ENCODE measurements at regions not wholly inside any gene's neighbourhood (a gene's known extent, or its start where the extent isn't known, plus 50 kb on each side); places are given as distances from the start of the nearest gene placed in this dataset.

DNA sequence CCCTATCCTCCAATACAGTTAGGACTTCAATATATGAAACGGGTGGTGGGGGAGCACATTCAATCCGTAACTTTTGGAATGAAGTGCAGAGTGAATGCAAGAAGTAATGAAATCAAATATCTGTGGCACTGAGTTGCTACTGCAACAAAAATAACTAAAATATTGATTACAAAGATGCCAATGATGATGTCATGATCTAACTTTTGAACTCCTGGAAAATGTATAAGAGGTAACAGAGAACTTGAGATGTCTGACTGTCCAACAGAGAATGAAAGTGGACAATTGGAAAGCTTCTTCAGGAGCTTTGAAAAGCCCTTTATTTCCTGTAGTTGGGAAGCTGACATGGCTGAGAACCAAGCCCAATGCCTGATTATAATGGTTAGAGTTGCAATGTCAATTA, 279.9 kb downstream of the ZBBX start:
- Histone ChIP-seq H3K36me3 (replicated peaks in 1 of 2; ENCODE audit: control insufficient read depth in 1 of 2, insufficient read depth in 2 of 2, low read length in 1 of 2) (no peaks in the 10 kb centered on the region), H3K9ac (no peak overlapping the region), H4K20me1 (ENCODE audit: insufficient read depth) (no peaks in the 10 kb centered on the region), H3F3A (replicated peaks; ENCODE audit: insufficient read depth) (no peaks in the 10 kb centered on the region), H3K27ac (ENCODE audit: low read depth in 2 of 2, low read length in 1 of 2) (no peak overlapping the region), H3K4me2 (no peak overlapping the region), H3K4me1 (ENCODE audit: control insufficient read depth in 1 of 2, insufficient read depth in 2 of 2, low read depth in 1 of 2, low read length in 1 of 2) (no peaks in the 10 kb centered on the region), H3K79me2 (ENCODE audit: insufficient read depth) (no peaks in the 10 kb centered on the region), H3K27me3 (ENCODE audit: insufficient read depth) (no peaks in the 10 kb centered on the region), H3K9me3 (no peaks in the 10 kb centered on the region), H2AFZ (ENCODE audit: low read depth) (no peak overlapping the region), H3K4me3 (ENCODE audit: low read depth in 2 of 2, low read length in 1 of 2) (no peak overlapping the region), H3K9me2 (no peaks in the 10 kb centered on the region)
- 0% methylated on average over 2 of the region's 2 CpGs for WGBS (ENCODE audit: low lambda C conversion rate)
- no peak for DNase-seq
- ChIA-PET CTCF (no interaction called here), POLR2A (no interaction called here)
- TF ChIP-seq GATA2 (CRISPR knock-in tag; IDR thresholded peaks at IDR 0.05) (no peak), ELF1 (IDR thresholded peaks at IDR 0.05) (no peak), SIN3A (IDR thresholded peaks at IDR 0.05; ENCODE audit: borderline replicate concordance, low read depth, low read length) (no peak), MXI1 (IDR thresholded peaks at IDR 0.05; ENCODE audit: low read depth, low read length) (no peak), MEF2A (IDR thresholded peaks at IDR 0.05; ENCODE audit: borderline replicate concordance, low read depth) (no peak), SMC3 (IDR thresholded peaks at IDR 0.05; ENCODE audit: low read depth, low read length) (no peak), NFIC (IDR thresholded peaks at IDR 0.05; ENCODE audit: borderline replicate concordance) (no peak)

- ChIA-PET POLR2A (no interaction called here), CTCF (no interaction called here)
- Histone ChIP-seq H3K27me3 (ENCODE audit: insufficient read depth) (no peaks in the 10 kb centered on the region), H3K4me1 (ENCODE audit: control insufficient read depth in 1 of 2, insufficient read depth in 2 of 2, low read depth in 1 of 2, low read length in 1 of 2) (no peaks in the 10 kb centered on the region), H3K4me3 (ENCODE audit: low read depth in 2 of 2, low read length in 1 of 2) (no peak overlapping the region), H3K9me2 (no peaks in the 10 kb centered on the region), H2AFZ (ENCODE audit: low read depth) (no peak overlapping the region), H3K27ac (ENCODE audit: low read depth in 2 of 2, low read length in 1 of 2) (no peak overlapping the region), H3F3A (replicated peaks; ENCODE audit: insufficient read depth) (no peaks in the 10 kb centered on the region), H3K4me2 (no peak overlapping the region), H4K20me1 (ENCODE audit: insufficient read depth) (no peaks in the 10 kb centered on the region), H3K9ac (no peak overlapping the region), H3K36me3 (replicated peaks in 1 of 2; ENCODE audit: control insufficient read depth in 1 of 2, insufficient read depth in 2 of 2, low read length in 1 of 2) (no peaks in the 10 kb centered on the region), H3K9me3 (no peaks in the 10 kb centered on the region), H3K79me2 (ENCODE audit: insufficient read depth) (no peaks in the 10 kb centered on the region)
- no peak for DNase-seq
- WGBS (ENCODE audit: low lambda C conversion rate), result 1% methylated on average over 2 of the region's 2 CpGs
- TF ChIP-seq EZH2phosphoT487 (IDR thresholded peaks at IDR 0.05; ENCODE audit: borderline replicate concordance, low read depth) (no peak), RCOR1 (IDR thresholded peaks at IDR 0.05; ENCODE audit: low read length) (no peak), GATA2 (CRISPR knock-in tag; IDR thresholded peaks at IDR 0.05) (no peak)
- TF ChIP-seq, protein P1, sequence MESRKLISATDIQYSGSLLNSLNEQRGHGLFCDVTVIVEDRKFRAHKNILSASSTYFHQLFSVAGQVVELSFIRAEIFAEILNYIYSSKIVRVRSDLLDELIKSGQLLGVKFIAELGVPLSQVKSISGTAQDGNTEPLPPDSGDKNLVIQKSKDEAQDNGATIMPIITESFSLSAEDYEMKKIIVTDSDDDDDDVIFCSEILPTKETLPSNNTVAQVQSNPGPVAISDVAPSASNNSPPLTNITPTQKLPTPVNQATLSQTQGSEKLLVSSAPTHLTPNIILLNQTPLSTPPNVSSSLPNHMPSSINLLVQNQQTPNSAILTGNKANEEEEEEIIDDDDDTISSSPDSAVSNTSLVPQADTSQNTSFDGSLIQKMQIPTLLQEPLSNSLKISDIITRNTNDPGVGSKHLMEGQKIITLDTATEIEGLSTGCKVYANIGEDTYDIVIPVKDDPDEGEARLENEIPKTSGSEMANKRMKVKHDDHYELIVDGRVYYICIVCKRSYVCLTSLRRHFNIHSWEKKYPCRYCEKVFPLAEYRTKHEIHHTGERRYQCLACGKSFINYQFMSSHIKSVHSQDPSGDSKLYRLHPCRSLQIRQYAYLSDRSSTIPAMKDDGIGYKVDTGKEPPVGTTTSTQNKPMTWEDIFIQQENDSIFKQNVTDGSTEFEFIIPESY (IDR thresholded peaks at IDR 0.05; ENCODE audit: borderline replicate concordance, low read depth), result no peak
These were observed 284.1 kb downstream of the ZBBX start for GRCh38 chr3:167095976-167096375.

GRCh38 chr3:167094632-167095031, 285.5 kb downstream of the ZBBX start:
- Histone ChIP-seq H3K9me2 (no peaks in the 10 kb centered on the region), H3K27ac (ENCODE audit: low read depth in 2 of 2, low read length in 1 of 2) (no peak overlapping the region), H2AFZ (ENCODE audit: low read depth) (no peak overlapping the region), H3K9me3 (no peaks in the 10 kb centered on the region), H3K4me1 (ENCODE audit: control insufficient read depth in 1 of 2, insufficient read depth in 2 of 2, low read depth in 1 of 2, low read length in 1 of 2) (no peaks in the 10 kb centered on the region), H3K27me3 (ENCODE audit: insufficient read depth) (no peaks in the 10 kb centered on the region), H3K4me2 (no peak overlapping the region), H3K9ac (no peak overlapping the region), H3K79me2 (ENCODE audit: insufficient read depth) (no peaks in the 10 kb centered on the region), H4K20me1 (ENCODE audit: insufficient read depth) (no peaks in the 10 kb centered on the region), H3F3A (replicated peaks; ENCODE audit: insufficient read depth) (no peaks in the 10 kb centered on the region), H3K36me3 (replicated peaks in 1 of 2; ENCODE audit: control insufficient read depth in 1 of 2, insufficient read depth in 2 of 2, low read length in 1 of 2) (no peaks in the 10 kb centered on the region), H3K4me3 (ENCODE audit: low read depth in 2 of 2, low read length in 1 of 2) (no peak overlapping the region)
- no peak for TF ChIP-seq SMC3 (IDR thresholded peaks at IDR 0.05; ENCODE audit: low read depth, low read length)
- TF ChIP-seq EZH2phosphoT487 (IDR thresholded peaks at IDR 0.05; ENCODE audit: borderline replicate concordance, low read depth), result no peak
- TF ChIP-seq TAF1 (IDR thresholded peaks at IDR 0.05; ENCODE audit: borderline replicate concordance, low read depth, low read length), result no peak
- CTCF ChIA-PET, result no interaction called here
- no peak for DNase-seq
- POLR2A ChIA-PET, result no interaction called here
